ENCODE measurements at regions not wholly inside any gene's neighbourhood (a gene's known extent, or its start where the extent isn't known, plus 50 kb on each side); places are given as distances from the start of the nearest gene placed in this dataset.

DNA sequence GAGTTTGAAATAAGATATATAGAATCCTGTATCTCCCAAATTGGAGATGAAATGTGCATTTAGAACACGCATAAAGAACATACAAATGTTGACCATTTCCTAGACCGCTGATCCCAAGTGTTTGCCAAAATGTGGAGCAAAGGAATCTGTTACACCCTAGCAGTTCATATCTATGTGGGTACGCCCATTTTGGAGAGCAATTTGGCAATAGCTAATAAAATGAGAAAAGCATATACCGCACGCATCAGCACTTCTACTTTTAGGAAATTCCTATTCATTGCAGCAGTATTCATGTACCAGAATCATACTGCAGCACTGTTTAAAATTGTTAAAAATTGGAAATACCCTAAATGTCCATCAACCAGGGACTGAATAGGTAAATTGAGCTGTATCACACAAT, 937.8 kb downstream of the BCL11B start:
- H3K4me1 ChIP-seq, result no peaks in the 10 kb centered on the region
- no peaks in the 10 kb centered on the region for H3K36me3 ChIP-seq (ENCODE audit: control insufficient read depth, insufficient read depth, low read length)
- H3K27me3 ChIP-seq (replicated peaks; ENCODE audit: control insufficient read depth, insufficient read depth, low read length), result no peaks in the 10 kb centered on the region
- no peaks in the 10 kb centered on the region for H3K9me3 ChIP-seq
- BruUV-seq (replicated peaks), result no TSS peak
- H3K36me3 Mint-ChIP-seq (ENCODE audit: insufficient read depth, unreplicated experiment), result no peaks in the 10 kb centered on the region
- no peaks in the 10 kb centered on the region for H3K27me3 Mint-ChIP-seq (ENCODE audit: insufficient read depth, unreplicated experiment)
- H3K9me3 Mint-ChIP-seq (ENCODE audit: unreplicated experiment), result peaks cover 9% of the 10 kb centered on the region
- no peaks in the 10 kb centered on the region for H3K4me1 Mint-ChIP-seq (ENCODE audit: low read depth, unreplicated experiment)
- no peak overlapping the region for H3K27ac Mint-ChIP-seq (ENCODE audit: unreplicated experiment)
- TF ChIP-seq, protein P1, sequence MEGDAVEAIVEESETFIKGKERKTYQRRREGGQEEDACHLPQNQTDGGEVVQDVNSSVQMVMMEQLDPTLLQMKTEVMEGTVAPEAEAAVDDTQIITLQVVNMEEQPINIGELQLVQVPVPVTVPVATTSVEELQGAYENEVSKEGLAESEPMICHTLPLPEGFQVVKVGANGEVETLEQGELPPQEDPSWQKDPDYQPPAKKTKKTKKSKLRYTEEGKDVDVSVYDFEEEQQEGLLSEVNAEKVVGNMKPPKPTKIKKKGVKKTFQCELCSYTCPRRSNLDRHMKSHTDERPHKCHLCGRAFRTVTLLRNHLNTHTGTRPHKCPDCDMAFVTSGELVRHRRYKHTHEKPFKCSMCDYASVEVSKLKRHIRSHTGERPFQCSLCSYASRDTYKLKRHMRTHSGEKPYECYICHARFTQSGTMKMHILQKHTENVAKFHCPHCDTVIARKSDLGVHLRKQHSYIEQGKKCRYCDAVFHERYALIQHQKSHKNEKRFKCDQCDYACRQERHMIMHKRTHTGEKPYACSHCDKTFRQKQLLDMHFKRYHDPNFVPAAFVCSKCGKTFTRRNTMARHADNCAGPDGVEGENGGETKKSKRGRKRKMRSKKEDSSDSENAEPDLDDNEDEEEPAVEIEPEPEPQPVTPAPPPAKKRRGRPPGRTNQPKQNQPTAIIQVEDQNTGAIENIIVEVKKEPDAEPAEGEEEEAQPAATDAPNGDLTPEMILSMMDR (IDR thresholded peaks at IDR 0.05; ENCODE audit: insufficient read depth in 1 of 2, low read depth in 1 of 2, low read length in 1 of 2, severe bottlenecking in 1 of 2, unreplicated experiment in 1 of 2), result no peak
- H3K4me3 Mint-ChIP-seq (ENCODE audit: unreplicated experiment), result no peak overlapping the region
- no peak for DNase-seq
- ChIA-PET POLR2A (no interaction called here), CTCF (no interaction called here)
- intact Hi-C loops (cut with micrococcal nuclease; ENCODE audit: unreplicated experiment), result no loop called here
- H3K4me3 ChIP-seq (ENCODE audit: low read depth, low read length), result no peak overlapping the region

DNA sequence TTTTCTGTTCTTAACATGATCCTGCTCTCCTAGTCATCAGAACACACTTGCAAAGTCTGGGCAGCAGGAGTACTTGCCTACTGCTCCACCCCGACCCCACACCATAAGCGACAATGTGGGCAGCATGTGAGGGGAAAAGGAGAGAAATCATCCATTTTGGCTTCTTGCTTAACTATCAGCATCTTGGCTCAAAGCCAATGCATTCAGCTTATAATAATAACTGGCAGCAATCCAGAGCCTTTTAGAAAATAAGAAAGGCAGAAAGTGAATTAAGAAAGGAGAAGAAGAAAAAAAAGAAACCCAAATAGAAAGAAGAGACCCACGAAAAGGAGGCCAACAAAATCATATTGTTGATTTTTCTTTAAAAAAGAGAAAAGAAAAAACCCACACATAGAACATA, 930.8 kb downstream of the BCL11B start:
- Mint-ChIP-seq H3K27ac (ENCODE audit: unreplicated experiment) (no peak overlapping the region), H3K4me1 (ENCODE audit: low read depth, unreplicated experiment) (no peaks in the 10 kb centered on the region), H3K36me3 (ENCODE audit: insufficient read depth, unreplicated experiment) (no peaks in the 10 kb centered on the region), H3K9me3 (ENCODE audit: unreplicated experiment) (peaks cover 32% of the 10 kb centered on the region), H3K27me3 (ENCODE audit: insufficient read depth, unreplicated experiment) (peaks cover 3% of the 10 kb centered on the region), H3K4me3 (ENCODE audit: unreplicated experiment) (no peak overlapping the region)
- Histone ChIP-seq H3K9me3 (no peaks in the 10 kb centered on the region), H3K27me3 (replicated peaks; ENCODE audit: control insufficient read depth, insufficient read depth, low read length) (no peaks in the 10 kb centered on the region), H3K4me3 (ENCODE audit: low read depth, low read length) (no peak overlapping the region), H3K36me3 (ENCODE audit: control insufficient read depth, insufficient read depth, low read length) (no peaks in the 10 kb centered on the region), H3K4me1 (no peaks in the 10 kb centered on the region)
- no peak for DNase-seq
- CTCF ChIA-PET, result no interaction called here
- TF ChIP-seq, protein P1 (IDR thresholded peaks at IDR 0.05; ENCODE audit: insufficient read depth in 1 of 2, low read depth in 1 of 2, low read length in 1 of 2, severe bottlenecking in 1 of 2, unreplicated experiment in 1 of 2), result no peak
- BruUV-seq (replicated peaks), result no TSS peak
- POLR2A ChIA-PET, result no interaction called here
- intact Hi-C loops (cut with micrococcal nuclease; ENCODE audit: unreplicated experiment), result no loop called here

DNA sequence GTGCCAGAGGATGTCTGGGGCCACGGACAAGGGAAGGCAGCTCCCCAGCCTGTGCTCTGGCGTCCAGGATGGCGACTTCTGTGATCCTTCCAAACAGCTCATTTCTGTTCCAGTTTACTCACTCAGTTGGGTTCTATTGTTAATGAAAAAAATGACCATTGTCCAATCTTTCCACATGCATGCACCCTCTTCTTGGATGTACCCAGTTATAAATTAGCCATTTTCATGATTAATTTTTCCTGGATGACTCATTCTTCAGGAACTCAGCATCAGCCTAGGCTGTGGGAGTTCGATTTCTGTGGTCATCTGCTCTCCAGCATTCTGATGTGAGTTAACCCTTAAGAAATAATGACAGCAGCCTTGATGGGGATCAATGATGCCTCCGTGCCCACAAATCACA, 926.8 kb downstream of the BCL11B start:
- DNase-seq, result no peak

More for the DNA sequence above, 926.8 kb downstream of the BCL11B start:
- peaks cover 20% of the 10 kb centered on the region for H3K9me3 Mint-ChIP-seq (ENCODE audit: unreplicated experiment)
- ChIA-PET POLR2A (no interaction called here), CTCF (no interaction called here)
- no peak overlapping the region for H3K4me3 ChIP-seq (ENCODE audit: low read depth, low read length)
- no peaks in the 10 kb centered on the region for H3K36me3 Mint-ChIP-seq (ENCODE audit: insufficient read depth, unreplicated experiment)
- no peak overlapping the region for H3K4me3 Mint-ChIP-seq (ENCODE audit: unreplicated experiment)
- H3K4me1 ChIP-seq, result no peaks in the 10 kb centered on the region
- intact Hi-C loops (cut with micrococcal nuclease; ENCODE audit: unreplicated experiment), result no loop called here
- H3K36me3 ChIP-seq (ENCODE audit: control insufficient read depth, insufficient read depth, low read length), result no peaks in the 10 kb centered on the region
- H3K27ac Mint-ChIP-seq (ENCODE audit: unreplicated experiment), result no peak overlapping the region
- TF ChIP-seq, protein P1 (IDR thresholded peaks at IDR 0.05; ENCODE audit: insufficient read depth in 1 of 2, low read depth in 1 of 2, low read length in 1 of 2, severe bottlenecking in 1 of 2, unreplicated experiment in 1 of 2), result no peak
- H3K9me3 ChIP-seq, result no peaks in the 10 kb centered on the region
- no peaks in the 10 kb centered on the region for H3K27me3 ChIP-seq (replicated peaks; ENCODE audit: control insufficient read depth, insufficient read depth, low read length)
- H3K4me1 Mint-ChIP-seq (ENCODE audit: low read depth, unreplicated experiment), result no peaks in the 10 kb centered on the region
- BruUV-seq (replicated peaks), result no TSS peak
- H3K27me3 Mint-ChIP-seq (ENCODE audit: insufficient read depth, unreplicated experiment), result peaks cover 3% of the 10 kb centered on the region

All from Caco-2 (cell line).